ENCODE measurements at regions not wholly inside any gene's neighbourhood (a gene's known extent, or its start where the extent isn't known, plus 50 kb on each side); places are given as distances from the start of the nearest gene placed in this dataset.

DNA sequence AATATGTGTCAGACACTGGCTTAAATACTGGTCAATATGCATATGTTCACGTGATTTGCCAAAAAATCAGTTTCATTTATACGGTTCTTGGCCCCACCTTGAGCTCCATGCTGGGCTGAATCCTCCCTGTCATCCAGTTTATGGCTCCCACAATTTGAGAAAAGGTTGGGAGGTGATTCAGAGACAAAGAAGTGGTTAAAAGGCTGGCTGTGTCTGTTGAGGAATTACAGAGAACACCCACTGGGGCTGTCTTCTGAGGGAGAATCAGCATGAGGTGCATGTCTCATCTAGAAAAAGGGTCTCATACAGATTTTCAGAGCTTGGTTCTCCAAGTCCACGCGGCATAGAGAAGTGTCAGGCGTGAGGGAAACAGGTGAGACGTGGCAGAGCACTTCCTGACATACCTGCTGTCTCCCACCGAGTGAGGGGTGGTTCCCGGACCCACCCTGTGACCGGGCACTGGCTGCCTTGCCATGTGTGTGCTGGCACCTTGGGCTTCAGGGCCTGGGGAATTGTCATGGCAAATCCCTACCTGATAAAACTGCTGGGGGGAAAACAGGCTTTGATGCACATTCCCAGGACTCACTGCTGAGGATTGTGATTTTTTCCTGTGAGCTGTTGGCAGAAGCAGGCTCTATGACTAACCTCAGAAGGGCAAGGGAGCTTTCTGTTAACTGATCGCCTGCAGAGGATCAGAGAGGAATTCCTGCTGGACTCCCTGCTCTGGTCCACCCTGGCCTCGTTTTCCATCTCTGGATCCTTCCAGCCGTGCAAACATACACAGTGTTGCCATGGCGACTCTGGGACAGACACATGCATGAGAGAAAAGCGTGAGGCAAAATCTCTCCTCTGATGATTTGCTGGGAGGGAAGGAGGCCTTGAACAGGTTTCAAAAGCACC is 223.6 kb downstream of the ADAMTS15 start:
- intact Hi-C loops (cut with DNase I), result no loop called here
- Histone ChIP-seq H3K27ac (peak overlapping the region in 2 of 4 donors; percentile 27 to 29), H3K36me3 (replicated peaks in 1 of 2; ENCODE audit: insufficient read depth in 1 of 2, low read depth in 2 of 2) (no peaks in the 10 kb centered on the region), H3K9me3 (no peaks in the 10 kb centered on the region), H3K4me1 (peaks cover 8% of the 10 kb centered on the region), H3K27me3 (no peaks in the 10 kb centered on the region), H3K4me3 (no peak overlapping the region)
- ATAC-seq, result peak; percentile 75
- TF ChIP-seq POLR2A (IDR thresholded peaks at IDR 0.05), result no peak
- TF ChIP-seq, protein P1, sequence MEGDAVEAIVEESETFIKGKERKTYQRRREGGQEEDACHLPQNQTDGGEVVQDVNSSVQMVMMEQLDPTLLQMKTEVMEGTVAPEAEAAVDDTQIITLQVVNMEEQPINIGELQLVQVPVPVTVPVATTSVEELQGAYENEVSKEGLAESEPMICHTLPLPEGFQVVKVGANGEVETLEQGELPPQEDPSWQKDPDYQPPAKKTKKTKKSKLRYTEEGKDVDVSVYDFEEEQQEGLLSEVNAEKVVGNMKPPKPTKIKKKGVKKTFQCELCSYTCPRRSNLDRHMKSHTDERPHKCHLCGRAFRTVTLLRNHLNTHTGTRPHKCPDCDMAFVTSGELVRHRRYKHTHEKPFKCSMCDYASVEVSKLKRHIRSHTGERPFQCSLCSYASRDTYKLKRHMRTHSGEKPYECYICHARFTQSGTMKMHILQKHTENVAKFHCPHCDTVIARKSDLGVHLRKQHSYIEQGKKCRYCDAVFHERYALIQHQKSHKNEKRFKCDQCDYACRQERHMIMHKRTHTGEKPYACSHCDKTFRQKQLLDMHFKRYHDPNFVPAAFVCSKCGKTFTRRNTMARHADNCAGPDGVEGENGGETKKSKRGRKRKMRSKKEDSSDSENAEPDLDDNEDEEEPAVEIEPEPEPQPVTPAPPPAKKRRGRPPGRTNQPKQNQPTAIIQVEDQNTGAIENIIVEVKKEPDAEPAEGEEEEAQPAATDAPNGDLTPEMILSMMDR (IDR thresholded peaks at IDR 0.05), result no peak
- 53 to 57% methylated on average over 10 to 14 of the region's 14 CpGs for WGBS, 2 donors
- DNase-seq, result peak; percentile 32 to 76 (median 64)

DNA sequence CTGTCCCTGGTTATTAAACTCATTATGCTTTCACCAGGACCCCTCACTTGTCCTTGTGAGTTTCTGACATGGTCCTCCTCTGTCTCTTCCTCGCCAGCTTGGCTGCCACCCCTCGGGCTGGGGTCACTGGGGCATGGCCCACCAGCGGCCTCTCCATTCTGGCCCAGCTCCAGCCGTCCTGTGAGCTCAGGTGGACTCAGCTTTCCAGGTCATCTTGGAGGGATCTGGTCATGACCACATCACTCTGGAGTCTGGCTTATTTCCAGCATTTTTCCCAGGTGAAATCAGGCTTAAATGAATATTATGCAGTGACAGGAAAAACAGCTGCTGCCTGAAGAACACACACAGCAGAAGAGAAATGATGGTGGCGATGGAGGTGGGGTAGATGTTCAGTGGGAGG is 224.5 kb downstream of the ADAMTS15 start:
- no peaks in the 10 kb centered on the region for H3K27me3 ChIP-seq
- TF ChIP-seq POLR2A (IDR thresholded peaks at IDR 0.05), result no peak
- TF ChIP-seq, protein P1 (IDR thresholded peaks at IDR 0.05), result no peak
- peaks cover 9% of the 10 kb centered on the region for H3K4me1 ChIP-seq
- ATAC-seq (peak; percentile 34), DNase-seq (peak in 2 of 4 donors; percentile 39 to 46)
- no peaks in the 10 kb centered on the region for H3K9me3 ChIP-seq
- intact Hi-C loops (cut with DNase I), result no loop called here
- H3K36me3 ChIP-seq (replicated peaks in 1 of 2; ENCODE audit: insufficient read depth in 1 of 2, low read depth in 2 of 2), result no peaks in the 10 kb centered on the region
- peak overlapping the region in 2 of 4 donors; percentile 27 to 29 for H3K27ac ChIP-seq
- H3K4me3 ChIP-seq, result no peak overlapping the region
- 36 to 62% methylated on average over 5 of the region's 5 CpGs for WGBS, 2 donors

DNA sequence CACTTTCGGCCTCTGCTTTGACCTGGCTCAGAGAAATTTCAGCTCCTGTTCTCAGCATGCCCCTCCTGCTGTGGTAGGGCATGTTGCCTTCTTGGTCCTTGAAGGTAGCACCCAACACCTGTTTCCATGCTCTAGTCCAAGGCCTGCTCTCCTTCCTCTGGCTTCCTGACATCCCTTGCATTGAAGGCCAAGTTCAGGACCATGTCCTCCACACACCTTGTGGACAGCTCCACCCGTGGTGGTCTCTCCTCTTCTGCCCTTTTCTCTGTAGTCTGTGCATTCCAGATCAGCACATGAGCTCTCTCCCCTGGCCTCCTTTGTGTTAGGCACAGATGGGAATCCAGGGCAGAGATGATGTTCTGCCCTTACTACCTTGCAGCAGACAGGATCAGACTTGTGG is 225.3 kb downstream of the ADAMTS15 start:
- H3K27ac ChIP-seq, result no peak overlapping the region
- TF ChIP-seq, protein P1 (IDR thresholded peaks at IDR 0.05), result no peak
- no peak for TF ChIP-seq POLR2A (IDR thresholded peaks at IDR 0.05)
- intact Hi-C loops (cut with DNase I), result no loop called here
- DNase-seq (no peak), ATAC-seq (no peak)
- no peak overlapping the region for H3K4me3 ChIP-seq
- H3K9me3 ChIP-seq, result peaks cover 0 to 2% (median 0%) of the 10 kb centered on the region in 3 donors
- no peaks in the 10 kb centered on the region for H3K36me3 ChIP-seq (replicated peaks in 1 of 2; ENCODE audit: insufficient read depth in 1 of 2, low read depth in 2 of 2)
- H3K27me3 ChIP-seq, result no peaks in the 10 kb centered on the region
- H3K4me1 ChIP-seq, result peaks cover 9% of the 10 kb centered on the region
- WGBS, 2 donors, result 51 to 55% methylated on average over 2 of the region's 2 CpGs

- H3K27ac ChIP-seq, result peak overlapping the region in 1 of 4 donors; percentile 4
- peaks cover 9% of the 10 kb centered on the region for H3K4me1 ChIP-seq
- ATAC-seq, result no peak
- peaks cover 0 to 12% (median 2%) of the 10 kb centered on the region in 3 donors for H3K9me3 ChIP-seq
- no peak for DNase-seq
- intact Hi-C loops (cut with DNase I), result no loop called here
- no peaks in the 10 kb centered on the region for H3K27me3 ChIP-seq
- no peak overlapping the region for H3K4me3 ChIP-seq
- no peak for TF ChIP-seq POLR2A (IDR thresholded peaks at IDR 0.05)
- TF ChIP-seq, protein P1 (IDR thresholded peaks at IDR 0.05), result no peak
- WGBS, 2 donors, result 73 to 85% methylated on average over 5 of the region's 5 CpGs
- H3K36me3 ChIP-seq (replicated peaks in 1 of 2; ENCODE audit: insufficient read depth in 1 of 2, low read depth in 2 of 2), result no peaks in the 10 kb centered on the region
These were observed 226.4 kb downstream of the ADAMTS15 start for GRCh38 chr11:130674686-130675308.
